ENCODE measurements at regions not wholly inside any gene's neighbourhood (a gene's known extent, or its start where the extent isn't known, plus 50 kb on each side); places are given as distances from the start of the nearest gene placed in this dataset.
"Not testable (repeated sequence)": the region's sequence is repeated elsewhere in the genome, so short reads cannot be mapped to it uniquely, and the experiment has no call there.

GRCh38 chr1:185432948-185433347 is 115.9 kb upstream of the IVNS1ABP start:
- no peak for DNase-seq

GRCh38 chr1:185431612-185432011 is 114.6 kb upstream of the IVNS1ABP start:
- no peak for DNase-seq

DNA sequence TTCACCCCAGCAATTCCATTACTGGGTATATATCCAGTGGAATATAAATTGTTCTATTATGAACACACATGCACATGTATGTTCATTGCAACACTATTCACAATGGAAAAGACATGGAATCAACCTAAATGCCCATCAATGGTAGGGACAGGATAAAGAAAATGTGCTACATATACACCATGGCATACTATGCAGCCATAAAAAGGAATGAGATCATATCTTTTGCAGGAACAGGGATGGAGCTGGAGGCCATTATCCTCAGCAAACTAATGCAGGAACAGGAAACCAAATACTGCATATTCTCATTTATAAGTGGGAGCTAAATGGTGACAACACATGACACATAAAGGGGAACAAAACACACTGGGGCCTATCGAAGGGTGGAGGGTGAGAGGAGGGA is 112.6 kb upstream of the IVNS1ABP start:
- not testable (repeated sequence) for DNase-seq

GRCh38 chr1:185427776-185428175 is 110.7 kb upstream of the IVNS1ABP start:
- no peak for DNase-seq

DNA sequence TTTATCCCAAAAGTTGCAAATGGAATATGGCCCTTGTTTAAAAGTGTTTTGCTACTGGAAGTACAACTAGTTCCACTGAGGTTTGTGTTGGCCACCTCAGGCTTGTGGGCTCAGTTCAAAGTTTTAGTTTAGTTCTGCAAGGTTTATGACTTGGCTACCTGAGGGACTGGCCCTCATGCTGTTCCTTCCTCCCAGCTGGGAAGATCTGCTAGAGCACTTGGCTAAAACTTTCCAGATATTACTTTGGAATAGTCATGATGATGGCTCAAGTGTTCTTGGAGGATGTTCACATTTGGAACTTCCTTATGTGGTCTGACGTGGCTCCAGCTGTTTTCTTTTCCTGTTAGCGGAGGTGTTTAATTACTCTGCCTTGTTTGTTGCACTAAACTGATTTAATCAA is 110.2 kb upstream of the IVNS1ABP start:
- DNase-seq = no peak

DNA sequence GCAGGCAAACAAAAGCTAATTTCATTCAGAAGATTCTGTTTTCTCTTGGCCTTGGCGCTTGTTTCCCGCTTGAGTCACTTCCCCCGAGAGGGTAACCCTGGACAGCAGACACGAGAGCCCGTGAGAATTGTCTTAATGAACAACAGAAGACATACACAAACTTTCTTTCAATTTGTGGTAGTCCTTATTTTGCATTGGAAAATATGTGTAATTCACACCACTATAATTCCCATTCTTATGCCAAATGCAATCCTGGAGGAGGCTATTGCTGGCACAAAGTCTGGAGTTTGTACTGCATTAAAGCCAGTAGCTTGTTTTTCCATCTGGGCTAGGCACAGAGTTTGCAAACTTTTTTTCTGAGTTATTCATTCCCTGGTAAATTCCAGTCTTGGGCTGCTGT is 109.8 kb upstream of the IVNS1ABP start:
- no peak for DNase-seq

GRCh38 chr1:185425163-185425562 is 108.1 kb upstream of the IVNS1ABP start:
- no peak for DNase-seq

DNA sequence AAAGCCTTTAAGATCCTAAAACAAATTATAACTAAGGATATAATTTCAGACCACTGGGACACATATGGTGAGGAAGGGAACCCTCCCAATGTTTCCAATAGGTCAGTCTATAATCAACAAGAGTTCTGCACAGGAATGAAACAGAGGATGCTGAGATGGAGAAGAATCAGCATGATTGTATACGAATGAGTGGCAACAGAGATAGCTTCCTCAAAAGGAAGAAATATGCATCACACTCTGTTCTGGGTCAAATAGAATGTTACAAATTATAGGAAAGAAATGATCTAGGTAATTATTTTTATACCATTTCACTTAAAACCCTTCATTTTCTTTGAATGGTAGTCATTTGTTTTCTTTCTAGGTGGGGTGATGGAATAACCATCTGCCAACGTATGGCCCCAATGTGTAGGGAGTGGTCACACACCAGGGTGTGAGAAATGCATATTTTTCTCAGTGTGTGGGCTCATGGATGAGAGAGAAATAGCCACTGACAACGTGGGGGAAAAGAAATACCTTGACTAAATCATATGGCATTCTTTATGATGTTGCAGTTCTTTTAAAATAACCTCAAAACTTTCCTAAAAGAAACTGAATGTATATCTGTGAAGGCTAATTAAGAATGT is 104.6 kb upstream of the IVNS1ABP start:
- DNase-seq = no peak

DNA sequence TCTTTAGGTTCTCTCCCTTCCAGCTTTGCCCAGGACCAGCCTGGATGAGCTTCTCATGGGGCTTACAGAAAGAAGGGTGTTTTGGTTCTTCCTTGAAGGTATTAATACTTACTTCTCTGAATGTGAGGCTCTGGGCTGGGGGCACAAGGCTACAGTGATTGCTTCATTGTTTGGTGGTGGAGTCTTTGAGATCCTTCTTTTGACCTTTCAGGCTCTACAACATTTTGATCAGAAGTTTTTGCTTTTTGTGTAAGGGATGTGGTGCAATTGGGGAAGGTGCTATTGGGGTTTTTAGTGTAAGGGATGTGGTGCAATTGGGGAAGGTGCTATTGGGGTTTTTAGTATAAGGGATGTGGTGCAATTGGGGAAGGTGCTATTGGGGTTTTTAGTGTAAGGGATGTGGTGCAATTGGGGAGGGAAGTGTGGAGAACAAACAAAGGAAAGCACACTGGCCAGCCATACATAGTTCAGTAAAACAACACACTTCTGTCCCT is 103.6 kb upstream of the IVNS1ABP start:
- DNase-seq = peak in 2 of 5 experiments; percentile 51 to 88

DNA sequence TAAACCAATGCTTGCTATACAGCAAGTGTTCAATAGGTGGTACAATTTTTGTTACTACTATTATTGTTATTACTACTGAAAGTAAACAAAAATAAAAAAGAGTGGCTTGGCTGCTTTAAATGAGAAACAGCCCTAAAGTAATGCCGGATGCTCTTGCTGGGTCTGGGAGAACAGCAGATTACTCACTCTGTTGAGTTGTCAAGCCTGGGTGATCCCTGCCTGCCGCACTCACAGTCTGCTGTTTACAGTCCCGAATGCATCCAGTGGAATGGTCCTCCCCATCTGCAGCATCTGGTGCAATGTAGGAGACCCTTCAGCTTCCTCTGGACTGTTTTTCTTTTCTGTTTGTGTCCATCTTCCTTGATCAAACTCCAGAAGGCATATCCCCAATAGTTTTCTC is 102.7 kb upstream of the IVNS1ABP start:
- no peak for DNase-seq

- no peak for DNase-seq
These were observed 101.4 kb upstream of the IVNS1ABP start for GRCh38 chr1:185418472-185418871.

- no peak for DNase-seq
These were observed 95.5 kb upstream of the IVNS1ABP start for GRCh38 chr1:185412385-185413087.

DNA sequence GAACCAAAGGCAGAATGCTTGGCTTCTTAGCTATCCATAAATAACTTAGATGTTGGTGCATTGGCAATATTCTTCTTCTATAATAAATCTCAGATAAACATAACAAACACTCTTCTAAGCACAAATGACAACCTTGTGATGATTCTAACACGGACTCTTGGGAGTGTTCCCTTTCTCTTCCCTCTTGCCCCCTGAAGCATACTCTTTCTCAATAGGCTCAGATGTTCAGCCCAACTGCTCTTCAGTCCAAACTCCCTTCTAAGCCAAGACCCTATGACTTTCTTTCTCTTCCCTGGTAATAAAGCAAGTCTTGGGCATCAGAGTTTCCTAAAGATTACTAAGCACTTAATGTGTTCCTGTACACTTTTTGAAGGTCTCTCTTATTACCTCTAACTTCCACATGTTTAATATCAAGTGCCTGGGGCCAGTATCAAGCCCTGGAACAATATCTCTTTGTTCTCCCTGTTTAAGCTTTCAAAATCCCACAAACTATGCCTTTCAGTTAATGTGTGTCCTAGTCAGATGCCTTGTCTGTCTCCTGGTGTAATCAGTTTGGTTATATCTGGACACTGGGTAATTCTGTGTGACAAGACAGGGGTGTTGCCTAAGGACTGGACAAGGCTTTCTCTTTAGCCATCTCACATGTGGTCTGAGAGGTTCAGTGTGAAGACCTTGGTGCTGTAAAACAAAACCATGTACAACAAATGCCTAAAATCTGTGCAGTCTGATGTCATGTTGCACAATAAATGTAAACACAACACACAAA is 92.9 kb upstream of the IVNS1ABP start:
- no peak for DNase-seq

DNA sequence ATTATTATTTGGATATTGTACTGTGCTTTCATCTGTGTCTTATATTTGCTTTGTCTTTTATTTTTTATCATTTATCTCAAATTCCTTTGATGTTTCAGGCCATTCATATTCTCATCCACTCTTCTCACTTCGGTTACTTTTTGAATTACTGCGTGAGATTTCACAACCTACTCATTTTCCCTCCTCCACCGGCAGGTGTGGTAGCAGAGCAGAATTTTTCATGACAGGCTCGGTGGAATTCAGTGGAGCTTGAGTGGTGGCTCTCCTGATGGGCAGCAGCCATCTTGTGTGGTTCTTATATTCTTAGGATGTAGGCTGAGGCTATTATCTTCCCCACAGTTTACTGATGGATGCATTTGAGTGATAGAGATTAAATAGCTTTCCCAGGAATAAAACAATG is 92.3 kb upstream of the IVNS1ABP start:
- DNase-seq = no peak

- DNase-seq = no peak
These were observed 91.7 kb upstream of the IVNS1ABP start for GRCh38 chr1:185408700-185409270.

DNA sequence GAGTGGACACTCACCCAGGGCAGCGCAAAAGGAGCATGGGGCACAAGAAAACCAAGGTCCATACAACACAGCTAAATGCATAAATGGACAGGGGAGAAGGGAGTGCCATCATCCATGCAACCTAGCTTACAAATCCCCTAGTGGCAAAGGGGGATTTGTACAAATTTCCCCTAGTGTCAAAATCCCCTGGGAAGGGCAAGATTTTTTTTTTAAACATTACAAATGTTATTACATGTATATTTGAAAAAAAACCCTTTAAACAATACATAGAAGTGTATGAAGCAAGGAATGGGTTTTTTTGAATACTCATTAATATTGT is 89.6 kb upstream of the IVNS1ABP start:
- no peak for DNase-seq

DNA sequence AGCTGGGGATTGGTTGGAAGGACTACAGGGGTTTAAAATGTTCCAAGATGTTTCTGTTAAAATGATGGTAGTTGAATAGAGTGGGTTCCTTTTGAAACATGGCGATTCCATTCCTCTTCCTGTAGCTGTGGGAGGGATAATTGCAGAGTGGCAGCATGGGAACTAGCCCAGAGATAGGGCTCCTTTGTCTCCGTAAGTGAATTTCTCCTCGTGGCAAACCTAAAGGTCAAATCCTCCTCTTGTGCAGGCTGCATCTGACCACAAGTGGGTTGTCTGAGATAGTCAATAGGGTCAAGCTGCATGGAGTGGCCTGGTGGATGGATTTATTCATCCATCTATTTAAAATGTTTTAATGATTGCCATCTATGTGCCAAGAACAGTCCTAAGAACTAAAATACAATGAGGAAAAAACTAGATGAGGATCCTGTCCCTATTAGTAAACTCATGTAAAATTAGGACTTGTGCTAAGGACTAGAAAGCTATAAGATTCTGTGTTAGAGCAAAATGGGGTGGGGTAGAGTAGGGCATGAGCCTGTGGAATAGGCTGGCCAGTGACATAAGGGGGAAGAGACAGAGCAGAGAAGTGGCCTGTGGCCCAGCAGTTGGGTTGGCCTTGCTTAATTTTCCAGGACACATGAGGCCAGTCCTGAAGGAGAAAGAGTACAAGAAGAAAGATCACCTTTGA is 89.1 kb upstream of the IVNS1ABP start:
- DNase-seq = no peak

- no peak for DNase-seq
These were observed 88.0 kb upstream of the IVNS1ABP start for GRCh38 chr1:185404907-185405568.

DNA sequence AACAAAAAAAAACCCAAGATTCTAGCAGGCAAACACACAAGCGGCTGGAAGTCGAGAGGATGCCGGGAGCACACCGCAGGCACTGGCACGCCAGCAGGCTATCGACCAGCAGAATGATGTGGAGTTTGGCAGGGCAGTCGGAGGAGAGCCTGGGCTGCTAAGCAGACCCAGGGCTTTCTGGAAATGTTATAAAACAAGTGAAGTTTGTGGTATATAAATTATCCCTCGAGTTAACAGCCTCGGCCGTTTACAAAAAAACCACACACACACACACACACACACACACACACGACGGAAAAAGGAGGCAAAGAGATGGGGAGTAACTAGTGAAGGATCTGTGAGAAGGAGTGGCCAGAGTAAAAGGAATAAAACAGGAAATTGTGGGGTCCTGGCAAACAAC is 87.2 kb upstream of the IVNS1ABP start:
- no peak for DNase-seq

GRCh38 chr1:185402930-185403329 is 85.9 kb upstream of the IVNS1ABP start:
- no peak for DNase-seq

DNA sequence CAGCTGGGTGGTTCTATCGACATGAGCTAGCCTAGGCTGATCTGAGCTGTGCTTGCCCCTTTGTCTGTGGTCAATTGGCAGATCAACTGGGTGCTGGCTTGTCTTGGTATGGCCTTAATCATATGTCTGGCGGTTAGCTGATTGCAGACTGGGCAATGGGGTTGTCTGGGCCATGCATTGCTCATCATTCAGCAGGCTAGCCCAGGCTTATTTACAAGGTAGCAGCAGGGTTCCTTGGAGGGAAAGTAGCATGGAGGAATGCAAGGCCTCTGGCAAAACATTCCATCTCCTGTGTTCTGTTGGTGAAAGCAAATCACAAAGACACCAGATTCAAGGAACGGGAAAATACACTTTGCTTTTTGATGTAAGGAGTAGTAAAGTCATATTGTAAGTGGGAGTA is 84.0 kb upstream of the IVNS1ABP start:
- no peak for DNase-seq

- DNase-seq = no peak
These were observed 83.0 kb upstream of the IVNS1ABP start for GRCh38 chr1:185400052-185400451.

All from T-helper 2 cell (primary cell).